ENCODE measurements at regions not wholly inside any gene's neighbourhood (a gene's known extent, or its start where the extent isn't known, plus 50 kb on each side); places are given as distances from the start of the nearest gene placed in this dataset.

DNA sequence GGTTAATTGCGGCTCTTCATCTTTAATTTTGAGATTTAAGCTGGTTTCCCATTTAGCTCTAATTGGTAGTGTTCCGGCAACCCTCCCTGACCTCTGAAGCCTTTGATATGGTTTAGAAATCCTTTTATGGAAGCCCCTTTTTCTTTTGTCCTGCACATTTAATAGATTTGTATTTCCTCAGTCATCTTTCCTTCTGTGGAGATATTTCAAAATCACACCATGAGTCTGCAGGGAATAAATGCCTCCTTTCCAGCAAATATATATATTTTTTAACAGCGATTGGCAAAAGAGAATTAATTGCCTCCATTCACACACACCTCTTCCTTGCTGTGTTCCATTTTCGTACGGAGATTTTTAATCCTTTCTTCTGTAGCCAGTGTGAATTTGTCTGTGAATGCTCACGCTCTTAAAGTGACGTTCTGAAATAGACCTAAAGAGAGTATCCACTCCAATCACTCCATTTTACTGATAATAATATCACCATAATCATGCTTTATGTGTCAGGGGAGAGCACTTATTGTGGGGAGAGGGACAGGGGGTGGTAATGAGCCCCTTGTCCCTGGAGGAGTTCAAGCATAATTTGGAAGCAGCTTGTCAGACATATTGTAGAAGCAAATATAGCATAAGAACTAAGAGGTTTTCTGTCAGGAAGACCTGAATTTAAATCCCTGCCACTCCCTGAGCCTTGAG, 142.5 kb upstream of the SYT13 start:
- TF ChIP-seq, protein P1, sequence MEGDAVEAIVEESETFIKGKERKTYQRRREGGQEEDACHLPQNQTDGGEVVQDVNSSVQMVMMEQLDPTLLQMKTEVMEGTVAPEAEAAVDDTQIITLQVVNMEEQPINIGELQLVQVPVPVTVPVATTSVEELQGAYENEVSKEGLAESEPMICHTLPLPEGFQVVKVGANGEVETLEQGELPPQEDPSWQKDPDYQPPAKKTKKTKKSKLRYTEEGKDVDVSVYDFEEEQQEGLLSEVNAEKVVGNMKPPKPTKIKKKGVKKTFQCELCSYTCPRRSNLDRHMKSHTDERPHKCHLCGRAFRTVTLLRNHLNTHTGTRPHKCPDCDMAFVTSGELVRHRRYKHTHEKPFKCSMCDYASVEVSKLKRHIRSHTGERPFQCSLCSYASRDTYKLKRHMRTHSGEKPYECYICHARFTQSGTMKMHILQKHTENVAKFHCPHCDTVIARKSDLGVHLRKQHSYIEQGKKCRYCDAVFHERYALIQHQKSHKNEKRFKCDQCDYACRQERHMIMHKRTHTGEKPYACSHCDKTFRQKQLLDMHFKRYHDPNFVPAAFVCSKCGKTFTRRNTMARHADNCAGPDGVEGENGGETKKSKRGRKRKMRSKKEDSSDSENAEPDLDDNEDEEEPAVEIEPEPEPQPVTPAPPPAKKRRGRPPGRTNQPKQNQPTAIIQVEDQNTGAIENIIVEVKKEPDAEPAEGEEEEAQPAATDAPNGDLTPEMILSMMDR (conservative IDR thresholded peaks at IDR 0.05; ENCODE audit: low read length), result no peak
- no peak for TF ChIP-seq EZH2phosphoT487 (IDR thresholded peaks at IDR 0.05; ENCODE audit: borderline replicate concordance)

Measured in Loucy (cell line).